ENCODE measurements at regions not wholly inside any gene's neighbourhood (a gene's known extent, or its start where the extent isn't known, plus 50 kb on each side); places are given as distances from the start of the nearest gene placed in this dataset.

- H3K27me3 ChIP-seq (ENCODE audit: control insufficient read depth in 3 of 3, insufficient read depth in 3 of 3, low read length in 3 of 3), result no peaks in the 10 kb centered on the region
- no peak overlapping the region for H3K27ac ChIP-seq (ENCODE audit: low read depth, low read length)
- no peak overlapping the region for H3K9ac ChIP-seq (ENCODE audit: low read depth in 1 of 3, low read length in 3 of 3)
- peaks cover 3 to 14% (median 13%) of the 10 kb centered on the region in 3 donors for H3K4me1 ChIP-seq (ENCODE audit: control insufficient read depth in 3 of 3, insufficient read depth in 3 of 3, low read length in 3 of 3)
- H3K4me3 ChIP-seq (ENCODE audit: low read length in 3 of 3), result no peak overlapping the region
- no peaks in the 10 kb centered on the region for H3K36me3 ChIP-seq (ENCODE audit: control insufficient read depth in 3 of 3, insufficient read depth in 3 of 3, low read length in 3 of 3)
- H3K9me3 ChIP-seq (ENCODE audit: control insufficient read depth in 3 of 3, low read length in 3 of 3), result no peaks in the 10 kb centered on the region
These were observed 230.5 kb downstream of the PIK3R1 start for GRCh38 chr5:68446070-68446357.

DNA sequence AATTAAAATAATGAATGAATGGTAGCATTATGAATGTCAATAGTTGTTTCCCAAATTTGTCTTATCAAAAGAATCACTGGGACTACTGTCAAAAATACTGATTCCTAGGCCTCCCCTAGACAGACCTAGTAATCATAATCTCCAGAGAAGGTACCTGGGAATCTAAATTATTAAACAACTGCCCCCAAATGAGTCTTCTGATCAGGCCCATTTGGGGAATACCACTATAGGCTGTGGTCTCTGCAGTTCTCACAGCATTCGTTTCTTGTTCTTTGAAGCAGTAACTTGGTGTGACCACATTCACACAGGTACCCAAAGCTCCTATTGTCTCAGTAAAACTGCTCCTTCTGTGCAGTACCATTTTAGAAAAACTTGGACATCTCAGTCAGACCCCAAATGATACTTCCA, 230.9 kb downstream of the PIK3R1 start:
- no peak overlapping the region for H3K27ac ChIP-seq (ENCODE audit: low read depth, low read length)
- H3K4me1 ChIP-seq (ENCODE audit: control insufficient read depth in 3 of 3, insufficient read depth in 3 of 3, low read length in 3 of 3), result peaks cover 3 to 14% (median 13%) of the 10 kb centered on the region in 3 donors
- H3K36me3 ChIP-seq (ENCODE audit: control insufficient read depth in 3 of 3, insufficient read depth in 3 of 3, low read length in 3 of 3), result no peaks in the 10 kb centered on the region

GRCh38 chr5:68447136-68447929, 231.8 kb downstream of the PIK3R1 start:
- H3K27ac ChIP-seq (ENCODE audit: low read depth, low read length), result no peak overlapping the region
- no peaks in the 10 kb centered on the region for H3K27me3 ChIP-seq (ENCODE audit: control insufficient read depth in 3 of 3, insufficient read depth in 3 of 3, low read length in 3 of 3)
- no peak overlapping the region for H3K9ac ChIP-seq (ENCODE audit: low read depth in 1 of 3, low read length in 3 of 3)
- peaks cover 3 to 14% (median 13%) of the 10 kb centered on the region in 3 donors for H3K4me1 ChIP-seq (ENCODE audit: control insufficient read depth in 3 of 3, insufficient read depth in 3 of 3, low read length in 3 of 3)
- H3K36me3 ChIP-seq (ENCODE audit: control insufficient read depth in 3 of 3, insufficient read depth in 3 of 3, low read length in 3 of 3), result no peaks in the 10 kb centered on the region
- H3K9me3 ChIP-seq (ENCODE audit: control insufficient read depth in 3 of 3, low read length in 3 of 3), result no peaks in the 10 kb centered on the region
- no peak overlapping the region for H3K4me3 ChIP-seq (ENCODE audit: low read length in 3 of 3)

More for the DNA sequence above, 230.9 kb downstream of the PIK3R1 start:
- H3K4me3 ChIP-seq (ENCODE audit: low read length in 3 of 3), result no peak overlapping the region
- H3K27me3 ChIP-seq (ENCODE audit: control insufficient read depth in 3 of 3, insufficient read depth in 3 of 3, low read length in 3 of 3), result no peaks in the 10 kb centered on the region
- H3K9ac ChIP-seq (ENCODE audit: low read depth in 1 of 3, low read length in 3 of 3), result no peak overlapping the region
- H3K9me3 ChIP-seq (ENCODE audit: control insufficient read depth in 3 of 3, low read length in 3 of 3), result no peaks in the 10 kb centered on the region

DNA sequence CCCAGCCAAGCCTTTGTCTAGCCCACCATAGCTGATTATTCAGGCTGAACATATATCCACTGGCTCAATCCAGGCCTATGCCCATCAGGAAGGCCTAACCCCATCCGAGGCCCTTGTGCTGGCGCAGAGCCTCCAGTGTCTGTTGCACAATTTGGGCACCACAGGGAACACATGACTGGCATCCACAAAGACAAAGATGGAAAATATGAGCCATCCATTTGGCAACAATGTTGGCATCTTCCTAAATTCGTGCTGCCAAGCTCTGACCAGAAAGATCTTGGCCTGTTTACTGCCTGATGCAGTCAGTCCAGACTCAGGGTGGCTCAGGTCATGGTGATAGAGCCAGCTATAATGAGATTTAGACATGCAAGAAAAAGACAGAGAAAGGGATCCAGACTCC, 233.8 kb downstream of the PIK3R1 start:
- Histone ChIP-seq H3K27ac (ENCODE audit: low read depth, low read length) (peak overlapping the region; percentile 36), H3K9ac (ENCODE audit: low read depth in 1 of 3, low read length in 3 of 3) (no peak overlapping the region), H3K4me1 (ENCODE audit: control insufficient read depth in 3 of 3, insufficient read depth in 3 of 3, low read length in 3 of 3) (peaks cover 3 to 14% (median 13%) of the 10 kb centered on the region in 3 donors), H3K4me3 (ENCODE audit: low read length in 3 of 3) (no peak overlapping the region), H3K36me3 (ENCODE audit: control insufficient read depth in 3 of 3, insufficient read depth in 3 of 3, low read length in 3 of 3) (no peaks in the 10 kb centered on the region), H3K9me3 (ENCODE audit: control insufficient read depth in 3 of 3, low read length in 3 of 3) (peaks cover 0 to under 1% (median 0%) of the 10 kb centered on the region in 3 donors), H3K27me3 (ENCODE audit: control insufficient read depth in 3 of 3, insufficient read depth in 3 of 3, low read length in 3 of 3) (no peaks in the 10 kb centered on the region)

- no peak overlapping the region for H3K9ac ChIP-seq (ENCODE audit: low read depth in 1 of 3, low read length in 3 of 3)
- no peak overlapping the region for H3K27ac ChIP-seq (ENCODE audit: low read depth, low read length)
These were observed 234.8 kb downstream of the PIK3R1 start for GRCh38 chr5:68450245-68450852.

DNA sequence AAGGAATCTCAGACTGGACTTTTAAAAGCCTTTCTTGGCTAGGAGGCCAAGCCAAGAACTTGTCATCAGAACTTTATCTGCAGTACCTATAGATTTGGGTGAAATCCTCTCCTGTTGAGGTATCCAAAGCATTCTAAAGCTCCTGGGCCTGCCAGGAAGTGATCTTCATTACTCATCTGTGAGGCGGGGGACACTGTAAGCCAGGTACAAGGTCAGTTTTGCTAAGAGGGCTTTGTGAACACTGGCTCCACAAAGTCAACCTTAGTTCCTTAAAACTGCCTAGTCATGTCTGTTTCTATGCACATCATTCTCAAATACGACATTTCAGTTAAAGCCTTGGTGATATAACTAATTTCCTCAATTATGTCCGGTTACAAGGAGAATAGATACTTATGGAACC, 236.7 kb downstream of the PIK3R1 start:
- H3K9ac ChIP-seq (ENCODE audit: low read depth in 1 of 3, low read length in 3 of 3), result no peak overlapping the region
- no peak overlapping the region for H3K27ac ChIP-seq (ENCODE audit: low read depth, low read length)
- no peak overlapping the region for H3K4me3 ChIP-seq (ENCODE audit: low read length in 3 of 3)
- H3K9me3 ChIP-seq (ENCODE audit: control insufficient read depth in 3 of 3, low read length in 3 of 3), result peaks cover 0 to 2% (median 0%) of the 10 kb centered on the region in 3 donors
- H3K36me3 ChIP-seq (ENCODE audit: control insufficient read depth in 3 of 3, insufficient read depth in 3 of 3, low read length in 3 of 3), result no peaks in the 10 kb centered on the region
- H3K4me1 ChIP-seq (ENCODE audit: control insufficient read depth in 3 of 3, insufficient read depth in 3 of 3, low read length in 3 of 3), result peaks cover 4 to 14% (median 7%) of the 10 kb centered on the region in 3 donors
- no peaks in the 10 kb centered on the region for H3K27me3 ChIP-seq (ENCODE audit: control insufficient read depth in 3 of 3, insufficient read depth in 3 of 3, low read length in 3 of 3)

More at GRCh38 chr5:68450245-68450852, 234.8 kb downstream of the PIK3R1 start:
- peaks cover 3 to 14% (median 7%) of the 10 kb centered on the region in 3 donors for H3K4me1 ChIP-seq (ENCODE audit: control insufficient read depth in 3 of 3, insufficient read depth in 3 of 3, low read length in 3 of 3)
- no peaks in the 10 kb centered on the region for H3K36me3 ChIP-seq (ENCODE audit: control insufficient read depth in 3 of 3, insufficient read depth in 3 of 3, low read length in 3 of 3)
- no peaks in the 10 kb centered on the region for H3K27me3 ChIP-seq (ENCODE audit: control insufficient read depth in 3 of 3, insufficient read depth in 3 of 3, low read length in 3 of 3)
- H3K4me3 ChIP-seq (ENCODE audit: low read length in 3 of 3), result no peak overlapping the region
- peaks cover 0 to 2% (median 0%) of the 10 kb centered on the region in 3 donors for H3K9me3 ChIP-seq (ENCODE audit: control insufficient read depth in 3 of 3, low read length in 3 of 3)

DNA sequence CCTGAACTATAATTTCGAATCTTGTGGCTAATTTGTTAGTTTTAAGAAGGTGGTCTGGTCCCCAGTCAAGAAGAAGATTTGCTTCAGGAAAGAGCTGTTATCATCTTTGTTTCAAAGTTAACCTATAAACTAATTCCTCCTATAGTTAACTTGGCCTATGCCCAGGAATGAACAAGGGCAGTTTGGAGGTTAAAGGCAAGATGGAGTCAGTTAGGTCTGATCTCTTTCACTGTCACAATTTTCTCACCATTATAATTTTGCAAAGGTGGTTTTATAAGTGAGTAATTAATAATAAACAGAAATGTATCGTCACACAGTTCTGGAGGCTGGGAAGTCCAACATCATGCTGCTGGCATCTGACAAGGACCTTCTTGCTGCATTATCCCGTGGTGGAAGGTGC, 238.6 kb downstream of the PIK3R1 start:
- Histone ChIP-seq H3K9ac (ENCODE audit: low read depth in 1 of 3, low read length in 3 of 3) (no peak overlapping the region), H3K27me3 (ENCODE audit: control insufficient read depth in 3 of 3, insufficient read depth in 3 of 3, low read length in 3 of 3) (no peaks in the 10 kb centered on the region), H3K27ac (ENCODE audit: low read depth, low read length) (no peak overlapping the region), H3K9me3 (ENCODE audit: control insufficient read depth in 3 of 3, low read length in 3 of 3) (peaks cover 0 to 2% (median 0%) of the 10 kb centered on the region in 3 donors), H3K4me1 (ENCODE audit: control insufficient read depth in 3 of 3, insufficient read depth in 3 of 3, low read length in 3 of 3) (peaks cover 4 to 10% (median 5%) of the 10 kb centered on the region in 3 donors), H3K4me3 (ENCODE audit: low read length in 3 of 3) (no peak overlapping the region), H3K36me3 (ENCODE audit: control insufficient read depth in 3 of 3, insufficient read depth in 3 of 3, low read length in 3 of 3) (no peaks in the 10 kb centered on the region)

DNA sequence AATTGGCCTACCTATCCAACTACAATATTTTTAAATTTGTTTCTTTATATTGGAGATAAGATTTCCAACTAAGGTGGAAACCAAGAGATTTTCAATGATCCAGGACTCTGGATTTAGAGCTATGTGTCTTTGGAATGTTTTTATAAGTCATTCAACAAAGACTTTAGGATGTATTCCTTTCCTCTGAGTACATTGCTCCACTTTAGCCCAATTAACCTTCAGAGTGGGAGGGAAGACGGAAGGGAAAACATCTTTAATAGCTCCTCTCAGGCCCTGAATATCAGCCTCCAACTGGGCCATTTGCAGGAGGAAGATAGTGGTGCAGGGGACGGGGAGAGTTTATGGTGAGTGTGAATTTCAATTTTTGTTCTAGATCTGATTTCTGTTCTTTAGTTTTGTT, 239.2 kb downstream of the PIK3R1 start:
- Histone ChIP-seq H3K36me3 (ENCODE audit: control insufficient read depth in 3 of 3, insufficient read depth in 3 of 3, low read length in 3 of 3) (no peaks in the 10 kb centered on the region), H3K27ac (ENCODE audit: low read depth, low read length) (no peak overlapping the region)

DNA sequence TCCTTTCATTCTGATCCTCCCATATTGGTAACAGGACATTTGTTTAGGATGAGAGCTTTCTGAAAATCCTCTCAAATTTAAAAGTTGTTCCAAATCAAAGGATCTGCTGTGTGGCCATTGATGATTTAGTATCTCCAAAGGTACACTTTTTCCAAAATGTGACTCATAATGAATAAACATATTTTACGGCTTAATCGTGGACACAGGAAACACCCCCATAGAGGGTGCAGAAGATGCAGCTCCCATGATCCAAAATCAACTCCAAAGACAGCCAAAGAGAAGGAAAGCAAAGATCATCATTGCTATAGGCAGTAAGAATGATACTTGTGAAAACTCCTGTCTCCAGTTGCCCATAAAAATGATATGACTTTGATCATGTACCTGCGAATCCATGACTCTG, 239.7 kb downstream of the PIK3R1 start:
- Histone ChIP-seq H3K27ac (ENCODE audit: low read depth, low read length) (no peak overlapping the region), H3K4me1 (ENCODE audit: control insufficient read depth in 3 of 3, insufficient read depth in 3 of 3, low read length in 3 of 3) (peaks cover 3 to 5% (median 4%) of the 10 kb centered on the region in 3 donors), H3K27me3 (ENCODE audit: control insufficient read depth in 3 of 3, insufficient read depth in 3 of 3, low read length in 3 of 3) (no peaks in the 10 kb centered on the region)

More for the DNA sequence above, 239.2 kb downstream of the PIK3R1 start:
- Histone ChIP-seq H3K9ac (ENCODE audit: low read depth in 1 of 3, low read length in 3 of 3) (no peak overlapping the region), H3K4me3 (ENCODE audit: low read length in 3 of 3) (no peak overlapping the region), H3K4me1 (ENCODE audit: control insufficient read depth in 3 of 3, insufficient read depth in 3 of 3, low read length in 3 of 3) (peaks cover 4 to 9% (median 4%) of the 10 kb centered on the region in 3 donors), H3K27me3 (ENCODE audit: control insufficient read depth in 3 of 3, insufficient read depth in 3 of 3, low read length in 3 of 3) (no peaks in the 10 kb centered on the region), H3K9me3 (ENCODE audit: control insufficient read depth in 3 of 3, low read length in 3 of 3) (peaks cover 0 to 2% (median 0%) of the 10 kb centered on the region in 3 donors)

GRCh38 chr5:68456756-68457217, 241.2 kb downstream of the PIK3R1 start:
- no peak overlapping the region for H3K27ac ChIP-seq (ENCODE audit: low read depth, low read length)
- H3K4me3 ChIP-seq (ENCODE audit: low read length in 3 of 3), result no peak overlapping the region
- H3K4me1 ChIP-seq (ENCODE audit: control insufficient read depth in 3 of 3, insufficient read depth in 3 of 3, low read length in 3 of 3), result peaks cover 0 to 4% (median 0%) of the 10 kb centered on the region in 3 donors
- no peaks in the 10 kb centered on the region for H3K27me3 ChIP-seq (ENCODE audit: control insufficient read depth in 3 of 3, insufficient read depth in 3 of 3, low read length in 3 of 3)
- no peaks in the 10 kb centered on the region for H3K36me3 ChIP-seq (ENCODE audit: control insufficient read depth in 3 of 3, insufficient read depth in 3 of 3, low read length in 3 of 3)
- no peak overlapping the region for H3K9ac ChIP-seq (ENCODE audit: low read depth in 1 of 3, low read length in 3 of 3)
- H3K9me3 ChIP-seq (ENCODE audit: control insufficient read depth in 3 of 3, low read length in 3 of 3), result peaks cover 0 to 2% (median 0%) of the 10 kb centered on the region in 3 donors

More for the DNA sequence above, 239.7 kb downstream of the PIK3R1 start:
- Histone ChIP-seq H3K9me3 (ENCODE audit: control insufficient read depth in 3 of 3, low read length in 3 of 3) (peaks cover 0 to 2% (median 0%) of the 10 kb centered on the region in 3 donors), H3K4me3 (ENCODE audit: low read length in 3 of 3) (no peak overlapping the region), H3K36me3 (ENCODE audit: control insufficient read depth in 3 of 3, insufficient read depth in 3 of 3, low read length in 3 of 3) (no peaks in the 10 kb centered on the region), H3K9ac (ENCODE audit: low read depth in 1 of 3, low read length in 3 of 3) (no peak overlapping the region)

Data from skeletal muscle tissue (tissue), 3 donors.